HepG2 (cell line): ENCODE measurements at regions not wholly inside any gene's neighbourhood (a gene's known extent, or its start where the extent isn't known, plus 50 kb on each side); places are given as distances from the start of the nearest gene placed in this dataset.

Experiments
- ATAC-seq: fragments of 200-7000 bp; cut with Tn5 transposase; 3 replicates; pipeline ENCODE4 v1.9.1; 2020; ENCODE audit warnings: mild to moderate bottlenecking, moderate library complexity
- BruUV-seq: library from RNA; stranded (reverse); fragments of 400-500 nt; replicated peaks from 2 replicates; lab custom pipeline; 2021; lab: Mats Ljungman, UMichigan
- CTCF ChIA-PET: fragments of 300-600 bp; formaldehyde crosslinking; extraction: SDS; loops from one replicate; lab custom pipeline; 2021; ENCODE audit warnings: low total read pairs, inconsistent platforms, low intra/inter-chr PET ratio; lab: Yijun Ruan, JAX
- POLR2A ChIA-PET: fragments of 350-600 bp; sonication (Branson Sonifier 250); formaldehyde crosslinking; loops from one replicate; lab custom pipeline; 2020; ENCODE audit warnings: antibody characterized with exemption, inconsistent platforms; lab: Yijun Ruan, JAX
- DNase-seq: peaks from one replicate; pipeline ENCODE4 v3.0.0-alpha.2; 2015; ENCODE audit warnings: low spot score
- FAIRE-seq: peaks from 3 replicates; lab custom pipeline; 2011; peaks lifted over from hg19 to GRCh38; lab: Jason Lieb, UNC
- H2AFZ ChIP-seq: one replicate; pipeline ENCODE4 v1.6.1; 2011; ENCODE audit warnings: low read length, inconsistent platforms
- H3K27ac ChIP-seq: fragments of 300-600 bp; 3 replicates; pipeline ENCODE4 v1.8.0; 2011; ENCODE audit warnings: mixed run types, mild to moderate bottlenecking, mixed read lengths, low read length, inconsistent platforms; ENCODE audit not compliant: insufficient read depth; ENCODE audit errors: extremely low read length
- H3K27me3 ChIP-seq, 2 experiments: fragments of 200-600 bp in 1 of 2; 2 replicates in 1 of 2; 3 replicates in 1 of 2; pipeline versions ENCODE4 v1.6.0 to v1.8.0; 2011; ENCODE audit warnings: low read length in 2 of 2, mild to moderate bottlenecking in 2 of 2, moderate library complexity in 2 of 2, inconsistent platforms in 1 of 2; ENCODE audit not compliant: insufficient read depth in 2 of 2, control insufficient read depth in 1 of 2
- H3K36me3 ChIP-seq, 2 experiments: fragments of 200-600 bp in 1 of 2; replicated peaks in 1 of 2; 2 replicates in 1 of 2; 3 replicates in 1 of 2; pipeline versions ENCODE4 v1.5.1 to v1.8.0; 2011; ENCODE audit warnings: low read length in 2 of 2, inconsistent platforms in 1 of 2; ENCODE audit not compliant: insufficient read depth in 2 of 2, control insufficient read depth in 1 of 2
- H3K4me1 ChIP-seq: 2 replicates; pipeline ENCODE4 v1.5.1; 2012; ENCODE audit warnings: low read length, inconsistent platforms; ENCODE audit not compliant: insufficient read depth
- H3K4me2 ChIP-seq: 2 replicates; pipeline ENCODE4 v1.6.0; 2011; ENCODE audit warnings: low read depth, low read length, inconsistent platforms
- H3K4me3 ChIP-seq, 3 experiments: fragments of 200-600 bp in 1 of 3; sonication (generic), shearing (Covaris generic) in 1 of 3; replicated peaks in 1 of 3; 2 replicates each; pipeline ENCODE4 v1.5.1; 2011 to 2016; ENCODE audit warnings: low read length in 3 of 3, inconsistent platforms in 2 of 3, low read depth in 2 of 3, mild to moderate bottlenecking in 2 of 3, control low read depth in 1 of 3, mixed read lengths in 1 of 3; ENCODE audit not compliant: insufficient read depth in 1 of 3
- H3K79me2 ChIP-seq: one replicate; pipeline ENCODE4 v1.6.1; 2011; ENCODE audit warnings: low read length, inconsistent platforms; ENCODE audit not compliant: insufficient read depth
- H3K9ac ChIP-seq: 2 replicates; pipeline ENCODE4 v1.6.0; 2011; ENCODE audit warnings: mild to moderate bottlenecking, low read depth, low read length, inconsistent platforms; ENCODE audit not compliant: insufficient read depth
- H3K9me3 ChIP-seq: 2 replicates; pipeline ENCODE4 v1.5.1; 2012; ENCODE audit warnings: mild to moderate bottlenecking, low read length
- H4K20me1 ChIP-seq: 2 replicates; pipeline ENCODE4 v1.6.0; 2011; ENCODE audit warnings: inconsistent platforms, mild to moderate bottlenecking, low read length, moderate library complexity; ENCODE audit not compliant: insufficient read depth
- FOSL1 ChIP-seq: sonication (generic); formaldehyde crosslinking; IDR thresholded peaks from 2 replicates; pipeline ENCODE4 v1.9.0; 2021; ENCODE audit warnings: missing genetic modification reagents, borderline replicate concordance
- IKZF1 ChIP-seq: fragments of 450-650 bp; IDR thresholded peaks from 2 replicates; pipeline ENCODE4 v1.7.1; 2016
- MYPOP ChIP-seq: sonication (generic); formaldehyde crosslinking; IDR thresholded peaks from 2 replicates; pipeline ENCODE4 v1.8.1; 2023; ENCODE audit warnings: mild to moderate bottlenecking, moderate library complexity, missing genetic modification reagents
- RBM39 ChIP-seq: fragments of 200-400 bp; formaldehyde crosslinking; IDR thresholded peaks from one replicate; pipeline ENCODE4 v1.6.1; 2018; ENCODE audit warnings: antibody characterized with exemption, mild to moderate bottlenecking, low read depth, low read length; ENCODE audit not compliant: poor library complexity, severe bottlenecking
- RXRA ChIP-seq: sonication (generic); formaldehyde crosslinking; IDR thresholded peaks from 2 replicates; pipeline ENCODE4 v1.5.1; 2020; ENCODE audit warnings: missing genetic modification reagents
- SIN3A ChIP-seq: IDR thresholded peaks from 2 replicates; pipeline ENCODE4 v1.6.1; 2011; ENCODE audit warnings: low read depth, mild to moderate bottlenecking, control low read depth, low read length, borderline replicate concordance
- ZFP90 ChIP-seq: sonication (generic); formaldehyde crosslinking; IDR thresholded peaks from 2 replicates; pipeline ENCODE4 v1.8.0; 2022; ENCODE audit warnings: missing genetic modification reagents, mild to moderate bottlenecking, inconsistent platforms, borderline replicate concordance
- ZNF432 ChIP-seq: sonication (generic); formaldehyde crosslinking; IDR thresholded peaks from 2 replicates; pipeline ENCODE4 v1.5.0; 2020; ENCODE audit warnings: missing genetic modification reagents, mild to moderate bottlenecking, borderline replicate concordance
- ZNF576 ChIP-seq: sonication (generic); formaldehyde crosslinking; IDR thresholded peaks from 2 replicates; pipeline ENCODE4 v1.4.0; 2020; ENCODE audit warnings: mild to moderate bottlenecking, missing genetic modification reagents
- ZNF577 ChIP-seq: sonication (generic); formaldehyde crosslinking; IDR thresholded peaks from 2 replicates; pipeline ENCODE4 v1.4.0; 2020; ENCODE audit warnings: mild to moderate bottlenecking, low read depth, missing genetic modification reagents, borderline replicate concordance
- ZNF703 ChIP-seq: sonication (generic); formaldehyde crosslinking; IDR thresholded peaks from 2 replicates; pipeline ENCODE4 v1.5.1; 2020; ENCODE audit warnings: missing genetic modification reagents, mild to moderate bottlenecking, moderate library complexity, borderline replicate concordance
- ZNF850 ChIP-seq: sonication (generic); formaldehyde crosslinking; conservative IDR thresholded peaks from 2 replicates; pipeline ENCODE4 v1.9.0; 2021; ENCODE audit warnings: mild to moderate bottlenecking, missing genetic modification reagents
- ZNF891 ChIP-seq: sonication (generic); formaldehyde crosslinking; IDR thresholded peaks from 2 replicates; pipeline ENCODE4 v1.5.0; 2020; ENCODE audit warnings: mild to moderate bottlenecking, missing genetic modification reagents
- ZXDC ChIP-seq: sonication (generic); formaldehyde crosslinking; IDR thresholded peaks from 2 replicates; pipeline ENCODE4 v1.5.0; 2020; ENCODE audit warnings: mild to moderate bottlenecking, missing genetic modification reagents
- WGBS: methylation state at CpG from one replicate; pipeline ENCODE4 v1.1.6; 2017; ENCODE audit warnings: low lambda C conversion rate; 5-methylcytosine and 5-hydroxymethylcytosine counted together
- in situ Hi-C: cut with HindIII; loops from 2 replicates; pipeline ENCODE4 v1.10.0; 2017; ENCODE audit warnings: low pct_unique_long_range_greater_than_20kb; ENCODE audit not compliant: extremely low pct_ligation_motif_present
- intact Hi-C: fragments of 100-400 bp; cut with micrococcal nuclease; formaldehyde crosslinking; loops from one replicate; pipeline ENCODE4 v1.10.0; 2022; ENCODE audit not compliant: unreplicated experiment
- TF ChIP-seq, protein P1 (sequence below), 2 experiments: IDR thresholded peaks; 2 replicates each; pipeline ENCODE4 v1.6.1; 2011 to 2012; ENCODE audit warnings: low read length in 2 of 2, borderline replicate concordance in 1 of 2, low read depth in 1 of 2, mild to moderate bottlenecking in 1 of 2, moderate library complexity in 1 of 2
- TF ChIP-seq, protein P2 (sequence below): sonication (generic); formaldehyde crosslinking; IDR thresholded peaks from 2 replicates; pipeline ENCODE4 v1.8.1; 2023; ENCODE audit warnings: missing genetic modification reagents, mild to moderate bottlenecking, borderline replicate concordance

DNA sequence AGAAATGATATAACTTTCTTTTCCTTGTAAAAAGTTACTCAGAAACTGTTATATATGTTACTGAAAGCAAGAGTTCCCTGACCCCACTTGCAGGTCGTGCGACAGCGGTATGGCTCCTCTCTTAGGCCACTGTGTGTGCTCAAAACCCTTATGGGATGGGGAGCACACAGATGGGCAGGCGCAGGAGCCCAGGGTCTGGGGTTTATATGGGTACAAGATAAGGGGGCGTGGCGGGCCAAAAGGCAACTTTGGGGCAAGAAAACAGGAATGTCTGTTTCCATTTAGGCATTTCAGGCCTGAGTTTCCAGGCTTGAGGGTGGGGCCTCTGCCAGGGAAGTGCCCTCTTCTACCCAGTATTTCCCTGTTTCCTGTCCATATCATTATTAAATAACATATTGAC lies 736.5 kb downstream of the VGLL3 start (continued):
- TF ChIP-seq, protein P1, sequence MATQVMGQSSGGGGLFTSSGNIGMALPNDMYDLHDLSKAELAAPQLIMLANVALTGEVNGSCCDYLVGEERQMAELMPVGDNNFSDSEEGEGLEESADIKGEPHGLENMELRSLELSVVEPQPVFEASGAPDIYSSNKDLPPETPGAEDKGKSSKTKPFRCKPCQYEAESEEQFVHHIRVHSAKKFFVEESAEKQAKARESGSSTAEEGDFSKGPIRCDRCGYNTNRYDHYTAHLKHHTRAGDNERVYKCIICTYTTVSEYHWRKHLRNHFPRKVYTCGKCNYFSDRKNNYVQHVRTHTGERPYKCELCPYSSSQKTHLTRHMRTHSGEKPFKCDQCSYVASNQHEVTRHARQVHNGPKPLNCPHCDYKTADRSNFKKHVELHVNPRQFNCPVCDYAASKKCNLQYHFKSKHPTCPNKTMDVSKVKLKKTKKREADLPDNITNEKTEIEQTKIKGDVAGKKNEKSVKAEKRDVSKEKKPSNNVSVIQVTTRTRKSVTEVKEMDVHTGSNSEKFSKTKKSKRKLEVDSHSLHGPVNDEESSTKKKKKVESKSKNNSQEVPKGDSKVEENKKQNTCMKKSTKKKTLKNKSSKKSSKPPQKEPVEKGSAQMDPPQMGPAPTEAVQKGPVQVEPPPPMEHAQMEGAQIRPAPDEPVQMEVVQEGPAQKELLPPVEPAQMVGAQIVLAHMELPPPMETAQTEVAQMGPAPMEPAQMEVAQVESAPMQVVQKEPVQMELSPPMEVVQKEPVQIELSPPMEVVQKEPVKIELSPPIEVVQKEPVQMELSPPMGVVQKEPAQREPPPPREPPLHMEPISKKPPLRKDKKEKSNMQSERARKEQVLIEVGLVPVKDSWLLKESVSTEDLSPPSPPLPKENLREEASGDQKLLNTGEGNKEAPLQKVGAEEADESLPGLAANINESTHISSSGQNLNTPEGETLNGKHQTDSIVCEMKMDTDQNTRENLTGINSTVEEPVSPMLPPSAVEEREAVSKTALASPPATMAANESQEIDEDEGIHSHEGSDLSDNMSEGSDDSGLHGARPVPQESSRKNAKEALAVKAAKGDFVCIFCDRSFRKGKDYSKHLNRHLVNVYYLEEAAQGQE (IDR thresholded peaks at IDR 0.05; ENCODE audit: borderline replicate concordance in 1 of 2, low read depth in 1 of 2, low read length in 2 of 2) = no peak
- no peak for TF ChIP-seq ZNF850 (CRISPR knock-in tag)
- TF ChIP-seq IKZF1 = no peak
- TF ChIP-seq SIN3A = no peak
- TF ChIP-seq ZXDC (CRISPR knock-in tag) = no peak

GRCh38 chr3:86251781-86252180 lies 739.2 kb downstream of the VGLL3 start:
- CTCF ChIA-PET = no interaction called here
- Histone ChIP-seq H3K79me2 (no peaks in the 10 kb centered on the region), H3K27me3 (no peaks in the 10 kb centered on the region), H4K20me1 (no peaks in the 10 kb centered on the region), H3K27ac (no peak overlapping the region), H3K9ac (no peak overlapping the region), H3K36me3 (no peaks in the 10 kb centered on the region), H3K4me3 (no peak overlapping the region), H3K4me1 (no peaks in the 10 kb centered on the region), H3K4me2 (no peak overlapping the region), H3K9me3 (no peaks in the 10 kb centered on the region), H2AFZ (no peak overlapping the region)
- DNase-seq = no peak
- no peak for ATAC-seq
- in situ Hi-C loops (no loop called here), intact Hi-C loops (no loop called here)
- POLR2A ChIA-PET = no interaction called here
- WGBS = 0% methylated on average over 1 of the region's 1 CpG
- FAIRE-seq = no peak
- BruUV-seq = no TSS peak
- TF ChIP-seq MYPOP (CRISPR knock-in tag) (no peak), ZNF577 (CRISPR knock-in tag) (no peak), ZFP90 (CRISPR knock-in tag) (no peak), ZNF891 (CRISPR knock-in tag) (no peak), ZNF703 (CRISPR knock-in tag) (no peak), RXRA (no peak), RBM39 (no peak), FOSL1 (no peak), ZNF432 (CRISPR knock-in tag) (no peak), ZNF576 (no peak)
- TF ChIP-seq, protein P2, sequence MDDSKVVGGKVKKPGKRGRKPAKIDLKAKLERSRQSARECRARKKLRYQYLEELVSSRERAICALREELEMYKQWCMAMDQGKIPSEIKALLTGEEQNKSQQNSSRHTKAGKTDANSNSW (CRISPR knock-in tag) = no peak
